OCI-LY1 (cell line): ENCODE measurements at regions not wholly inside any gene's neighbourhood (a gene's known extent, or its start where the extent isn't known, plus 50 kb on each side); places are given as distances from the start of the nearest gene placed in this dataset.

Experiments
- EZH2 ChIP-seq: fragments of 200-600 bp; sonication (generic), shearing (Covaris generic); IDR thresholded peaks from 2 replicates; pipeline ENCODE4 v1.8.0; 2017; ENCODE audit warnings: borderline replicate concordance, mixed run types, mild to moderate bottlenecking, antibody characterized with exemption, low read length, moderate library complexity, mixed read lengths
- TF ChIP-seq, protein P1 (sequence below): fragments of 200-600 bp; sonication (generic), shearing (Covaris generic); IDR thresholded peaks from 2 replicates; pipeline ENCODE4 v1.5.1; 2017; ENCODE audit warnings: mild to moderate bottlenecking, antibody characterized with exemption, low read length, moderate library complexity, mixed read lengths

DNA sequence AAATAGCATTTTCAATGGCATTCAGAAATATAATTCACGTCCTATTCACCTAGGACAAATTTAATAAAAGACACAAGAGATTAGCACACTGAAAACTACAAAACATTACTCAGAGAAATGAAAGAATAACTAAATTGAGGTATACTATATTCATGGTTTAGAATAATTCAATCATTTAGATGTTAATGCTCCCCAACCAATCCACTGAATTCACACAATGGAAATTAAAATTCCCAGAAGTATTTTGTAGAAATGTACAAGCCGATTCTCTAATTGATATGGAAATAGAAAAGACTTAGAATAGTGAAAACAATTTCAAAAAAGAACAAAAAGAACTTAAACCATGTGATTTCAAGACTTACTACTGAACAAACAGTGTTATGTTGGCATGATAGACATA, 212.2 kb downstream of the ZEB2 start:
- TF ChIP-seq, protein P1, sequence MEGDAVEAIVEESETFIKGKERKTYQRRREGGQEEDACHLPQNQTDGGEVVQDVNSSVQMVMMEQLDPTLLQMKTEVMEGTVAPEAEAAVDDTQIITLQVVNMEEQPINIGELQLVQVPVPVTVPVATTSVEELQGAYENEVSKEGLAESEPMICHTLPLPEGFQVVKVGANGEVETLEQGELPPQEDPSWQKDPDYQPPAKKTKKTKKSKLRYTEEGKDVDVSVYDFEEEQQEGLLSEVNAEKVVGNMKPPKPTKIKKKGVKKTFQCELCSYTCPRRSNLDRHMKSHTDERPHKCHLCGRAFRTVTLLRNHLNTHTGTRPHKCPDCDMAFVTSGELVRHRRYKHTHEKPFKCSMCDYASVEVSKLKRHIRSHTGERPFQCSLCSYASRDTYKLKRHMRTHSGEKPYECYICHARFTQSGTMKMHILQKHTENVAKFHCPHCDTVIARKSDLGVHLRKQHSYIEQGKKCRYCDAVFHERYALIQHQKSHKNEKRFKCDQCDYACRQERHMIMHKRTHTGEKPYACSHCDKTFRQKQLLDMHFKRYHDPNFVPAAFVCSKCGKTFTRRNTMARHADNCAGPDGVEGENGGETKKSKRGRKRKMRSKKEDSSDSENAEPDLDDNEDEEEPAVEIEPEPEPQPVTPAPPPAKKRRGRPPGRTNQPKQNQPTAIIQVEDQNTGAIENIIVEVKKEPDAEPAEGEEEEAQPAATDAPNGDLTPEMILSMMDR: no peak
- TF ChIP-seq EZH2: no peak
